CD14-positive monocyte (primary cell): ENCODE measurements at regions not wholly inside any gene's neighbourhood (a gene's known extent, or its start where the extent isn't known, plus 50 kb on each side); places are given as distances from the start of the nearest gene placed in this dataset.

Source experiments
- DNase-seq, 3 donors: peaks; one replicate each; pipeline ENCODE4 v3.0.0-alpha.2; 2011 to 2022
- H2AFZ ChIP-seq: 2 replicates; pipeline ENCODE4 v1.6.0; 2012; ENCODE audit warnings: mild to moderate bottlenecking, low read depth, low read length, inconsistent platforms; ENCODE audit not compliant: insufficient read depth, poor library complexity, severe bottlenecking
- H3K27ac ChIP-seq, 2 donors: 1 replicate in 1 of 2; 2 replicates in 1 of 2; pipeline ENCODE4 v1.5.1; 2012 to 2013; ENCODE audit warnings: low read length in 2 of 2, control low read depth in 1 of 2, inconsistent platforms in 1 of 2, low read depth in 1 of 2, mild to moderate bottlenecking in 1 of 2
- H3K27me3 ChIP-seq, 2 donors: one replicate each; pipeline versions ENCODE4 v1.6.0 to v1.6.1; 2011 to 2013; ENCODE audit warnings: low read length in 2 of 2; ENCODE audit not compliant: control insufficient read depth in 2 of 2, insufficient read depth in 2 of 2
- H3K36me3 ChIP-seq, 2 donors: replicated peaks in 1 of 2; 1 replicate in 1 of 2; 2 replicates in 1 of 2; pipeline versions ENCODE4 v1.5.1 to v1.6.1; 2012 to 2013; ENCODE audit warnings: low read length in 2 of 2, control low read depth in 1 of 2, inconsistent platforms in 1 of 2, mild to moderate bottlenecking in 1 of 2; ENCODE audit not compliant: insufficient read depth in 2 of 2, control insufficient read depth in 1 of 2
- H3K4me1 ChIP-seq, 2 donors: 1 replicate in 1 of 2; 2 replicates in 1 of 2; pipeline versions ENCODE4 v1.5.1 to v1.6.1; 2012 to 2013; ENCODE audit warnings: low read length in 2 of 2, control low read depth in 1 of 2, inconsistent platforms in 1 of 2, mild to moderate bottlenecking in 1 of 2, moderate library complexity in 1 of 2; ENCODE audit not compliant: insufficient read depth in 2 of 2, control insufficient read depth in 1 of 2
- H3K4me2 ChIP-seq: replicated peaks from 2 replicates; pipeline ENCODE3; 2012; ENCODE audit warnings: low read length, moderate library complexity, mild to moderate bottlenecking; ENCODE audit not compliant: poor library complexity, severe bottlenecking; ENCODE audit errors: extremely low read depth
- H3K4me3 ChIP-seq, 3 experiments: fragments of 200-600 bp in 1 of 3; sonication (generic) in 1 of 3; replicated peaks in 1 of 3; 1 replicate in 2 of 3; 2 replicates in 1 of 3; pipeline ENCODE4 v1.5.1; 2011 to 2013; ENCODE audit warnings: low read length in 3 of 3, mild to moderate bottlenecking in 3 of 3, control low read depth in 2 of 3, low read depth in 2 of 3, inconsistent platforms in 1 of 3, moderate library complexity in 1 of 3
- H3K79me2 ChIP-seq: 2 replicates; pipeline ENCODE4 v1.6.0; 2012; ENCODE audit warnings: mild to moderate bottlenecking, control low read depth, inconsistent platforms, low read length, moderate library complexity; ENCODE audit not compliant: insufficient read depth
- H3K9ac ChIP-seq: 2 replicates; pipeline ENCODE4 v1.6.0; 2017; ENCODE audit warnings: low read length, mild to moderate bottlenecking; ENCODE audit not compliant: insufficient read depth, poor library complexity, severe bottlenecking
- H3K9me3 ChIP-seq, 2 donors: replicated peaks in 1 of 2; 1 replicate in 1 of 2; 2 replicates in 1 of 2; pipeline versions ENCODE4 v1.5.1 to v1.6.1; 2012 to 2013; ENCODE audit warnings: low read length in 2 of 2, control low read depth in 1 of 2; ENCODE audit not compliant: control insufficient read depth in 1 of 2, insufficient read depth in 1 of 2
- H4K20me1 ChIP-seq: 2 replicates; pipeline ENCODE4 v1.6.0; 2012; ENCODE audit warnings: mild to moderate bottlenecking, low read length, control low read depth, moderate library complexity; ENCODE audit not compliant: insufficient read depth
- H3K27ac Mint-ChIP-seq, 7 donors: one replicate each; pipeline ENCODE4 v1.8.0; 2020; ENCODE audit warnings: mild to moderate bottlenecking in 7 of 7, mixed read lengths in 7 of 7, moderate library complexity in 6 of 7, inconsistent platforms in 2 of 7
- H3K27me3 Mint-ChIP-seq, 3 donors: one replicate each; pipeline ENCODE4 v1.8.0; 2021 to 2022; ENCODE audit warnings: low read depth in 3 of 3, mild to moderate bottlenecking in 3 of 3, mixed read lengths in 3 of 3, moderate library complexity in 3 of 3, inconsistent platforms in 1 of 3
- H3K36me3 Mint-ChIP-seq, 2 donors: one replicate each; pipeline ENCODE4 v1.8.0; 2020; ENCODE audit warnings: mixed read lengths in 2 of 2, inconsistent platforms in 1 of 2, mild to moderate bottlenecking in 1 of 2
- H3K4me1 Mint-ChIP-seq: one replicate; pipeline ENCODE4 v1.8.0; 2020; ENCODE audit warnings: mild to moderate bottlenecking, mixed read lengths
- H3K4me3 Mint-ChIP-seq, 2 donors: one replicate each; pipeline ENCODE4 v1.8.0; 2020; ENCODE audit warnings: mild to moderate bottlenecking in 2 of 2, mixed read lengths in 2 of 2, moderate library complexity in 1 of 2
- H3K9me3 Mint-ChIP-seq, 7 donors: one replicate each; pipeline ENCODE4 v1.8.0; 2020 to 2022; ENCODE audit warnings: mixed read lengths in 7 of 7, mild to moderate bottlenecking in 6 of 7, moderate library complexity in 6 of 7, inconsistent platforms in 2 of 7
- CTCF ChIP-seq: fragments of 200-600 bp; IDR thresholded peaks from one replicate; pipeline ENCODE4 v1.8.0; 2022; ENCODE audit warnings: antibody characterized with exemption, mild to moderate bottlenecking
- WGBS: methylation state at CpG from one replicate; pipeline ENCODE4 v1.1.5; 2013; ENCODE audit warnings: missing lambda C conversion rate; ENCODE audit not compliant: insufficient coverage; 5-methylcytosine and 5-hydroxymethylcytosine counted together
- intact Hi-C, 2 donors: fragments of 100-400 bp; cut with micrococcal nuclease; formaldehyde crosslinking; loops; one replicate each; pipeline versions ENCODE4 v1.15.0 to v1.15.1; 2023

DNA sequence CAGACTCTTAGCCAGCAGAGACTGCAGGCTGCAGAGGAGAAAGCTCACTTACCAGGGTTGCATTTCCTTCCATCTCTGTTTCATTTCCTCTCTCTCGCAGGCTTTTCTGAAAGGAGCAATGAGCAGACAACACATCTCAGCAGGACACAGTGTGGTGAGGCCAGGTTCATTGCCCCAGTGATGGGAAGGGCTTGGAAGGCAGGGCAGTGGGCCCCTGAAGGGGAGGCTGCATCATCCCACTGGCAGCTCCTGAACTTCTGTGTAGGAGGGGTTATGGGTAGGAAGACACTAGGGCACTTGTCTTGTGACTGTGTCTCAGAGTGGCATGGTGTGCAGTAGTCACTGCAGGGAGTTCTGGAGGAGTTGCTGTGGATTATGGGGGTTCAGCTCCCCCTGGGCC, 246.8 kb downstream of the QKI start:
- peak overlapping the region; percentile 63 for H3K4me2 ChIP-seq
- TF ChIP-seq CTCF: no peak
- peak overlapping the region in 1 of 3 experiments; percentile 46 for H3K4me3 ChIP-seq
- peaks cover 47 to 52% of the 10 kb centered on the region in 2 donors for H3K4me1 ChIP-seq
- H2AFZ ChIP-seq: peak overlapping the region; percentile 64
- H3K27ac ChIP-seq: peak overlapping the region; percentile 73 to 76
- H3K27me3 Mint-ChIP-seq: peaks cover 8 to 17% (median 10%) of the 10 kb centered on the region in 3 donors
- WGBS: no CpG with 5 or more reads among the region's 1 CpG
- H3K79me2 ChIP-seq: no peaks in the 10 kb centered on the region
- peaks cover 14 to 16% of the 10 kb centered on the region in 2 donors for H3K36me3 Mint-ChIP-seq
- peaks cover 4 to 6% of the 10 kb centered on the region in 2 donors for H3K9me3 ChIP-seq
- DNase-seq: peak; percentile 41 to 69 (median 62)
- H3K27ac Mint-ChIP-seq: peak overlapping the region; percentile 74 to 93 (median 86)
- intact Hi-C loops: loop anchor here in 1 of 2 donors (5.0 to 10.0 kb wide), 2 partner anchors 36 to 76 kb away; no protein-coding TSS in a partner anchor
- H3K36me3 ChIP-seq: no peaks in the 10 kb centered on the region
- H4K20me1 ChIP-seq: no peaks in the 10 kb centered on the region
- H3K27me3 ChIP-seq: peaks cover 0 to 3% of the 10 kb centered on the region in 2 donors
- peak overlapping the region; percentile 32 to 87 for H3K4me3 Mint-ChIP-seq
- H3K9me3 Mint-ChIP-seq: peaks cover 3 to 11% (median 6%) of the 10 kb centered on the region in 7 donors
- peaks cover 36% of the 10 kb centered on the region for H3K4me1 Mint-ChIP-seq
- H3K9ac ChIP-seq: no peak overlapping the region

DNA sequence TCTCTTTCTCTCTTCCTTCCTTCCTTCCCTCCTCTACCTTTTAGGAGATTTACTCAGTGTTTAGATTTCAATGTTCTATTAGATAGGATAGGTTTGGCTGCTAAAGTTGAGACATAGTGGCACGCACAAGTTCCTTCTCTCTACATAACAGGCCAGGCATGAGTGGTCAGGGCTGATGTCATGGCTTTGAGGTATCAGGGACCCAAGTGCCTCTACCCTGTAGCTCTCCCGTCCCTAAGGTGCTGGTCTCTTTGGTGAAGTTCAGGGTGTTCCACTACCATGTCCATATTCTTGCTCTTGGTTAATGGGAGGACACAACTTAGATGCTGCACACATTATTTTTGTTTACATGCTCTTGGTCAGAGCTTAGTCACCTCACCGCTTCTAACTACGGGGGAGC, 245.3 kb downstream of the QKI start:
- DNase-seq: no peak
- H3K9me3 Mint-ChIP-seq: peaks cover 3 to 11% (median 6%) of the 10 kb centered on the region in 7 donors

More for the DNA sequence above, 245.3 kb downstream of the QKI start:
- Histone ChIP-seq H3K4me2 (no peak overlapping the region), H3K36me3 (no peaks in the 10 kb centered on the region), H3K79me2 (no peaks in the 10 kb centered on the region), H3K9ac (no peak overlapping the region), H3K4me1 (peaks cover 35 to 38% of the 10 kb centered on the region in 2 donors), H3K4me3 (no peak overlapping the region), H3K27me3 (peaks cover 0 to 3% of the 10 kb centered on the region in 2 donors), H4K20me1 (no peaks in the 10 kb centered on the region), H3K27ac (no peak overlapping the region), H3K9me3 (peaks cover 4 to 6% of the 10 kb centered on the region in 2 donors), H2AFZ (no peak overlapping the region)
- H3K4me3 Mint-ChIP-seq: no peak overlapping the region
- intact Hi-C loops: loop anchor here in 1 of 2 donors (5.0 to 10.0 kb wide), 3 partner anchors 37 to 295 kb away; no protein-coding TSS in a partner anchor
- H3K27ac Mint-ChIP-seq: peak overlapping the region in 3 of 7 donors; percentile 13 to 54 (median 51)
- H3K36me3 Mint-ChIP-seq: peaks cover 14 to 16% of the 10 kb centered on the region in 2 donors
- 86% methylated on average over 1 of the region's 4 CpGs for WGBS
- TF ChIP-seq CTCF: no peak
- H3K4me1 Mint-ChIP-seq: peaks cover 38% of the 10 kb centered on the region
- H3K27me3 Mint-ChIP-seq: peaks cover 8 to 20% (median 16%) of the 10 kb centered on the region in 3 donors
